ENCODE measurements at regions not wholly inside any gene's neighbourhood (a gene's known extent, or its start where the extent isn't known, plus 50 kb on each side); places are given as distances from the start of the nearest gene placed in this dataset.

DNA sequence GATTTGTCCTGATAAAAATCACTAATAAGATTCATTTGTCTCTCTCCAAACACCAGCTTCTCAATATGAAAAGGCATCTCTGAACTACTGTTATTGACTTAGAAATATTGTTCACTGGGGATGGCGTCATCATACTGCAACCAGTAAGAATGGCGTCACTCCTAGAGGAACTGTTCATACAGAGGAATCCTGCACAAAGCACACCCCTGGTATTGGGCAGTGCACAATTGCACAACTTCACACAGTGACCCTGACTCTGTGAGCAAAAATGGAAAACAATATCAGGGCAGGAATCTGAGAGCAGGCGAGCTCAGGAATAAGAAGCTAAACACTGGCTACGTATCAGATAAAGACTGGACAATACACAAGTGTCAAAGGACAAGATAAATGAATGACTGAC lies 66.7 kb upstream of the PNPLA4 start:
- TF ChIP-seq, protein P1, sequence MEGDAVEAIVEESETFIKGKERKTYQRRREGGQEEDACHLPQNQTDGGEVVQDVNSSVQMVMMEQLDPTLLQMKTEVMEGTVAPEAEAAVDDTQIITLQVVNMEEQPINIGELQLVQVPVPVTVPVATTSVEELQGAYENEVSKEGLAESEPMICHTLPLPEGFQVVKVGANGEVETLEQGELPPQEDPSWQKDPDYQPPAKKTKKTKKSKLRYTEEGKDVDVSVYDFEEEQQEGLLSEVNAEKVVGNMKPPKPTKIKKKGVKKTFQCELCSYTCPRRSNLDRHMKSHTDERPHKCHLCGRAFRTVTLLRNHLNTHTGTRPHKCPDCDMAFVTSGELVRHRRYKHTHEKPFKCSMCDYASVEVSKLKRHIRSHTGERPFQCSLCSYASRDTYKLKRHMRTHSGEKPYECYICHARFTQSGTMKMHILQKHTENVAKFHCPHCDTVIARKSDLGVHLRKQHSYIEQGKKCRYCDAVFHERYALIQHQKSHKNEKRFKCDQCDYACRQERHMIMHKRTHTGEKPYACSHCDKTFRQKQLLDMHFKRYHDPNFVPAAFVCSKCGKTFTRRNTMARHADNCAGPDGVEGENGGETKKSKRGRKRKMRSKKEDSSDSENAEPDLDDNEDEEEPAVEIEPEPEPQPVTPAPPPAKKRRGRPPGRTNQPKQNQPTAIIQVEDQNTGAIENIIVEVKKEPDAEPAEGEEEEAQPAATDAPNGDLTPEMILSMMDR (IDR thresholded peaks at IDR 0.05), result no peak
- TF ChIP-seq POLR2A (IDR thresholded peaks at IDR 0.05) (no peak), POLR2AphosphoS5 (IDR thresholded peaks at IDR 0.05; ENCODE audit: insufficient read depth in 1 of 2, low read depth in 1 of 2) (no peak)
